B cell (primary cell): ENCODE measurements at regions not wholly inside any gene's neighbourhood (a gene's known extent, or its start where the extent isn't known, plus 50 kb on each side); places are given as distances from the start of the nearest gene placed in this dataset.

Source experiments
- ATAC-seq: fragments of 200-7000 bp; cut with Tn5 transposase; one replicate; pipeline ENCODE4 v1.10.0; 2021; ENCODE audit warnings: low read depth, mild to moderate bottlenecking, moderate number of reproducible peaks, moderate library complexity
- CTCF ChIA-PET: fragments of 350-600 bp; sonication (Branson Sonifier 250); formaldehyde crosslinking; loops from one replicate; lab custom pipeline; 2021; ENCODE audit warnings: antibody characterized with exemption, inconsistent platforms; lab: Charles Lee
- POLR2A ChIA-PET: fragments of 350-600 bp; sonication (Branson Sonifier 250); formaldehyde crosslinking; loops from one replicate; lab custom pipeline; 2021; ENCODE audit warnings: antibody characterized with exemption; lab: Charles Lee
- DNase-seq: peaks from one replicate; pipeline ENCODE4 v3.0.0; 2013
- H2AFZ ChIP-seq: 2 replicates; pipeline ENCODE4 v1.6.1; 2012; ENCODE audit warnings: mild to moderate bottlenecking, low read depth, low read length; ENCODE audit not compliant: insufficient read depth, poor library complexity, severe bottlenecking
- H3K27ac ChIP-seq, 2 donors: 1 replicate in 1 of 2; 2 replicates in 1 of 2; pipeline ENCODE4 v1.5.1; 2012 to 2013; ENCODE audit warnings: low read length in 2 of 2, mild to moderate bottlenecking in 2 of 2, moderate library complexity in 1 of 2
- H3K27me3 ChIP-seq, 4 experiments: fragments of 200-600 bp in 1 of 4; sonication (generic) in 1 of 4; replicated peaks in 1 of 4; 1 replicate in 2 of 4; 2 replicates in 2 of 4; pipeline versions ENCODE4 v1.6.1 to v1.7.0; 2013 to 2016; ENCODE audit warnings: low read length in 3 of 4, mild to moderate bottlenecking in 2 of 4, mixed read lengths in 1 of 4, moderate library complexity in 1 of 4; ENCODE audit not compliant: insufficient read depth in 4 of 4, control insufficient read depth in 3 of 4; ENCODE audit errors: control extremely low read depth in 1 of 4
- H3K36me3 ChIP-seq, 2 experiments: replicated peaks in 1 of 2; 1 replicate in 1 of 2; 2 replicates in 1 of 2; pipeline versions ENCODE4 v1.6.1 to v1.7.1; 2013; ENCODE audit warnings: low read length in 1 of 2; ENCODE audit not compliant: insufficient read depth in 2 of 2, control insufficient read depth in 1 of 2; ENCODE audit errors: control extremely low read depth in 1 of 2, extremely low read depth in 1 of 2
- H3K4me1 ChIP-seq, 2 donors: fragments of 200-600 bp in 1 of 2; sonication (generic) in 1 of 2; 1 replicate in 1 of 2; 2 replicates in 1 of 2; pipeline versions ENCODE4 v1.5.1 to v1.6.1; 2013 to 2017; ENCODE audit warnings: low read length in 2 of 2; ENCODE audit not compliant: control insufficient read depth in 2 of 2, insufficient read depth in 2 of 2
- H3K4me2 ChIP-seq: replicated peaks from 2 replicates; pipeline ENCODE3; 2012; ENCODE audit warnings: mild to moderate bottlenecking, low read depth, low read length; ENCODE audit not compliant: poor library complexity, severe bottlenecking
- H3K4me3 ChIP-seq, 5 experiments: fragments of 200-600 bp in 1 of 5; sonication (generic) in 1 of 5; 1 replicate in 3 of 5; 2 replicates in 2 of 5; pipeline versions ENCODE4 v1.5.1 to v1.7.0; 2011 to 2016; ENCODE audit warnings: low read length in 4 of 5, mild to moderate bottlenecking in 4 of 5, low read depth in 2 of 5, control low read depth in 1 of 5, moderate library complexity in 1 of 5; ENCODE audit not compliant: insufficient read depth in 1 of 5; ENCODE audit errors: control extremely low read depth in 1 of 5, extremely low read depth in 1 of 5
- H3K79me2 ChIP-seq: fragments of 200-600 bp; sonication (generic); one replicate; pipeline ENCODE4 v1.6.0; 2016; ENCODE audit warnings: low read length; ENCODE audit not compliant: control insufficient read depth, insufficient read depth
- H3K9ac ChIP-seq: fragments of 200-600 bp; sonication (generic); 2 replicates; pipeline ENCODE4 v1.6.1; 2017; ENCODE audit warnings: mild to moderate bottlenecking, low read length, moderate library complexity
- H3K9me3 ChIP-seq, 3 donors: one replicate each; pipeline versions ENCODE4 v1.6.1 to v1.7.1; 2013; ENCODE audit warnings: low read length in 2 of 3; ENCODE audit not compliant: control insufficient read depth in 2 of 3, insufficient read depth in 1 of 3; ENCODE audit errors: control extremely low read depth in 1 of 3
- H4K20me1 ChIP-seq: 2 replicates; pipeline ENCODE4 v1.6.0; 2012; ENCODE audit warnings: mild to moderate bottlenecking, low read length; ENCODE audit not compliant: insufficient read depth, control insufficient read depth, poor library complexity, severe bottlenecking
- H3K27ac Mint-ChIP-seq: one replicate; pipeline ENCODE4 v1.8.0; 2021; ENCODE audit warnings: mixed read lengths
- H3K27me3 Mint-ChIP-seq: one replicate; pipeline ENCODE4 v1.8.0; 2021; ENCODE audit warnings: mixed read lengths
- H3K4me1 Mint-ChIP-seq: one replicate; pipeline ENCODE4 v1.8.0; 2021; ENCODE audit warnings: mixed read lengths
- H3K4me3 Mint-ChIP-seq: one replicate; pipeline ENCODE4 v1.8.0; 2021; ENCODE audit warnings: mixed read lengths
- H3K9me3 Mint-ChIP-seq: one replicate; pipeline ENCODE4 v1.8.0; 2022; ENCODE audit warnings: mixed read lengths; ENCODE audit not compliant: insufficient read depth
- CTCF ChIP-seq: fragments of 200-600 bp; IDR thresholded peaks from one replicate; pipeline ENCODE4 v1.8.0; 2022; ENCODE audit warnings: antibody characterized with exemption, mild to moderate bottlenecking
- EZH2 ChIP-seq: IDR thresholded peaks from 2 replicates; pipeline ENCODE4 v1.6.1; 2012; ENCODE audit warnings: borderline replicate concordance, low read depth, mild to moderate bottlenecking, moderate library complexity, low read length; ENCODE audit not compliant: insufficient read depth, poor library complexity, severe bottlenecking
- WGBS: methylation state at CpG from one replicate; pipeline ENCODE4 v1.1.5; 2013; ENCODE audit warnings: missing lambda C conversion rate; ENCODE audit not compliant: insufficient coverage; 5-methylcytosine and 5-hydroxymethylcytosine counted together
- intact Hi-C: fragments of 100-400 bp; cut with micrococcal nuclease; formaldehyde crosslinking; loops from one replicate; pipeline ENCODE4 v1.10.0; 2022

- no peak overlapping the region for H3K9ac ChIP-seq
- H3K9me3 ChIP-seq = peaks cover 0 to 14% (median 0%) of the 10 kb centered on the region in 3 donors
- no peak overlapping the region for H2AFZ ChIP-seq
- no peak overlapping the region for H3K27ac ChIP-seq
- ChIA-PET POLR2A (no interaction called here), CTCF (no interaction called here)
- ATAC-seq (no peak), DNase-seq (no peak)
- H3K4me3 Mint-ChIP-seq = no peak overlapping the region
- H3K27me3 Mint-ChIP-seq = no peaks in the 10 kb centered on the region
- WGBS = 75% methylated on average over 1 of the region's 3 CpGs
- H3K4me2 ChIP-seq = no peak overlapping the region
- H3K27ac Mint-ChIP-seq = no peak overlapping the region
- no peak overlapping the region for H3K4me3 ChIP-seq
- no peaks in the 10 kb centered on the region for H3K9me3 Mint-ChIP-seq
- H3K79me2 ChIP-seq = no peaks in the 10 kb centered on the region
- H3K4me1 Mint-ChIP-seq = no peaks in the 10 kb centered on the region
- H3K4me1 ChIP-seq = no peaks in the 10 kb centered on the region
- H3K27me3 ChIP-seq = no peaks in the 10 kb centered on the region
- no peaks in the 10 kb centered on the region for H3K36me3 ChIP-seq
- intact Hi-C loops = no loop called here
- H4K20me1 ChIP-seq = no peaks in the 10 kb centered on the region
- TF ChIP-seq CTCF (no peak), EZH2 (no peak)
These were observed 292.1 kb upstream of the CDH4 start for GRCh38 chr20:60959971-60960370.

- Histone ChIP-seq H3K27ac (no peak overlapping the region), H3K27me3 (no peaks in the 10 kb centered on the region), H4K20me1 (no peaks in the 10 kb centered on the region), H3K4me2 (no peak overlapping the region), H2AFZ (no peak overlapping the region), H3K4me3 (no peak overlapping the region), H3K4me1 (no peaks in the 10 kb centered on the region), H3K36me3 (no peaks in the 10 kb centered on the region), H3K9ac (no peak overlapping the region), H3K79me2 (no peaks in the 10 kb centered on the region), H3K9me3 (peaks cover 0 to 14% (median 0%) of the 10 kb centered on the region in 3 donors)
- WGBS = 86% methylated on average over 4 of the region's 5 CpGs
- no peak for DNase-seq
- intact Hi-C loops = no loop called here
- ChIA-PET CTCF (no interaction called here), POLR2A (no interaction called here)
- no peak overlapping the region for H3K4me3 Mint-ChIP-seq
- no peaks in the 10 kb centered on the region for H3K9me3 Mint-ChIP-seq
- ATAC-seq = no peak
- H3K27ac Mint-ChIP-seq = no peak overlapping the region
- H3K4me1 Mint-ChIP-seq = no peaks in the 10 kb centered on the region
- TF ChIP-seq CTCF = no peak
- no peak for TF ChIP-seq EZH2
- H3K27me3 Mint-ChIP-seq = no peaks in the 10 kb centered on the region
These were observed 291.6 kb upstream of the CDH4 start for GRCh38 chr20:60960500-60960899.
